SH-SY5Y (cell line): ENCODE measurements at regions not wholly inside any gene's neighbourhood (a gene's known extent, or its start where the extent isn't known, plus 50 kb on each side); places are given as distances from the start of the nearest gene placed in this dataset.

Source experiments
- GATA2 ChIP-seq: IDR thresholded peaks from 2 replicates; pipeline ENCODE4 v1.6.1; 2011; ENCODE audit warnings: mild to moderate bottlenecking, low read depth, low read length
- GATA3 ChIP-seq: IDR thresholded peaks from 2 replicates; pipeline ENCODE4 v1.6.1; 2011; ENCODE audit warnings: low read depth, mild to moderate bottlenecking, low read length, moderate library complexity

GRCh38 chr1:172931340-172931739, 119.4 kb downstream of the TNFSF18 start:
- TF ChIP-seq GATA3 = no peak
- TF ChIP-seq GATA2 = no peak
